K562 (cell line): ENCODE measurements at regions not wholly inside any gene's neighbourhood (a gene's known extent, or its start where the extent isn't known, plus 50 kb on each side); places are given as distances from the start of the nearest gene placed in this dataset.

Experiments used
- CBX1 ChIP-seq: sonication (generic); IDR thresholded peaks from 2 replicates; pipeline ENCODE4 v1.6.1; 2016; ENCODE audit warnings: antibody characterized with exemption, low read depth, mild to moderate bottlenecking
- CEBPB ChIP-seq: fragments of 450-650 bp; IDR thresholded peaks from 2 replicates; pipeline ENCODE4 v1.6.1; 2016; ENCODE audit warnings: missing genetic modification characterization, missing compliant biosample characterization
- OTX1 ChIP-seq: fragments of 450-650 bp; formaldehyde crosslinking; IDR thresholded peaks from 2 replicates; pipeline ENCODE4 v1.4.0; 2022; ENCODE audit warnings: mild to moderate bottlenecking
- POLR2G ChIP-seq: fragments of 200-400 bp; formaldehyde crosslinking; IDR thresholded peaks from 2 replicates; pipeline ENCODE4 v1.6.1; 2017; ENCODE audit warnings: low read depth, mild to moderate bottlenecking, antibody characterized with exemption, low read length, moderate library complexity
- RAD21 ChIP-seq, 2 experiments: fragments of 250-450 bp in 1 of 2; fragments of 450-650 bp in 1 of 2; sonication (Bioruptor Pico) in 1 of 2; formaldehyde crosslinking in 1 of 2; IDR thresholded peaks in 1 of 2; conservative IDR thresholded peaks in 1 of 2; 2 replicates each; pipeline versions ENCODE4 v1.4.0 to v1.8.0; 2020 to 2022; ENCODE audit warnings: mild to moderate bottlenecking in 2 of 2, moderate library complexity in 1 of 2
- REST ChIP-seq, 2 experiments: fragments of 450-650 bp; formaldehyde crosslinking in 1 of 2; IDR thresholded peaks; 2 replicates each; pipeline versions ENCODE4 v1.4.0 to v1.6.1; 2014 to 2020; ENCODE audit warnings: mild to moderate bottlenecking in 2 of 2, borderline replicate concordance in 1 of 2, low read depth in 1 of 2
- ZBTB2 ChIP-seq: fragments of 450-650 bp; IDR thresholded peaks from 2 replicates; pipeline ENCODE4 v1.6.1; 2016; ENCODE audit warnings: antibody characterized with exemption

- TF ChIP-seq REST (IDR thresholded peaks at IDR 0.05; ENCODE audit: borderline replicate concordance): peak; percentile 40; the same call in 1 of the 2 replicates
- TF ChIP-seq REST (CRISPR knock-in tag; IDR thresholded peaks at IDR 0.05; ENCODE audit: low read depth): no peak
- TF ChIP-seq POLR2G: no peak
- TF ChIP-seq OTX1 (CRISPR knock-in tag): no peak
- no peak for TF ChIP-seq ZBTB2
- TF ChIP-seq CBX1: no peak
- no peak for TF ChIP-seq CEBPB (tag)
- peak; percentile 55 to 69 for TF ChIP-seq RAD21 (CRISPR knock-in tag; conservative IDR thresholded peaks at IDR 0.05 in 1 of 2, IDR thresholded peaks at IDR 0.05 in 1 of 2)
Observed at GRCh38 chrX:131626681-131627296, 82.9 kb downstream of the OR13H1 start (continued).
